HepG2 (cell line): ENCODE measurements at regions not wholly inside any gene's neighbourhood (a gene's known extent, or its start where the extent isn't known, plus 50 kb on each side); places are given as distances from the start of the nearest gene placed in this dataset.

ENCODE experiments used
- ATAC-seq: fragments of 200-7000 bp; cut with Tn5 transposase; 3 replicates; pipeline ENCODE4 v1.9.1; 2020; ENCODE audit warnings: mild to moderate bottlenecking, moderate library complexity
- BruUV-seq: library from RNA; stranded (reverse); fragments of 400-500 nt; replicated peaks from 2 replicates; lab custom pipeline; 2021; lab: Mats Ljungman, UMichigan
- CTCF ChIA-PET: fragments of 300-600 bp; formaldehyde crosslinking; extraction: SDS; loops from one replicate; lab custom pipeline; 2021; ENCODE audit warnings: low total read pairs, inconsistent platforms, low intra/inter-chr PET ratio; lab: Yijun Ruan, JAX
- POLR2A ChIA-PET: fragments of 350-600 bp; sonication (Branson Sonifier 250); formaldehyde crosslinking; loops from one replicate; lab custom pipeline; 2020; ENCODE audit warnings: antibody characterized with exemption, inconsistent platforms; lab: Yijun Ruan, JAX
- DNase-seq: peaks from one replicate; pipeline ENCODE4 v3.0.0-alpha.2; 2015; ENCODE audit warnings: low spot score
- FAIRE-seq: peaks from 3 replicates; lab custom pipeline; 2011; peaks lifted over from hg19 to GRCh38; lab: Jason Lieb, UNC
- H2AFZ ChIP-seq: one replicate; pipeline ENCODE4 v1.6.1; 2011; ENCODE audit warnings: low read length, inconsistent platforms
- H3K27ac ChIP-seq: fragments of 300-600 bp; 3 replicates; pipeline ENCODE4 v1.8.0; 2011; ENCODE audit warnings: mixed run types, mild to moderate bottlenecking, mixed read lengths, low read length, inconsistent platforms; ENCODE audit not compliant: insufficient read depth; ENCODE audit errors: extremely low read length
- H3K27me3 ChIP-seq, 2 experiments: fragments of 200-600 bp in 1 of 2; 2 replicates in 1 of 2; 3 replicates in 1 of 2; pipeline versions ENCODE4 v1.6.0 to v1.8.0; 2011; ENCODE audit warnings: low read length in 2 of 2, mild to moderate bottlenecking in 2 of 2, moderate library complexity in 2 of 2, inconsistent platforms in 1 of 2; ENCODE audit not compliant: insufficient read depth in 2 of 2, control insufficient read depth in 1 of 2
- H3K36me3 ChIP-seq, 2 experiments: fragments of 200-600 bp in 1 of 2; replicated peaks in 1 of 2; 2 replicates in 1 of 2; 3 replicates in 1 of 2; pipeline versions ENCODE4 v1.5.1 to v1.8.0; 2011; ENCODE audit warnings: low read length in 2 of 2, inconsistent platforms in 1 of 2; ENCODE audit not compliant: insufficient read depth in 2 of 2, control insufficient read depth in 1 of 2
- H3K4me1 ChIP-seq: 2 replicates; pipeline ENCODE4 v1.5.1; 2012; ENCODE audit warnings: low read length, inconsistent platforms; ENCODE audit not compliant: insufficient read depth
- H3K4me2 ChIP-seq: 2 replicates; pipeline ENCODE4 v1.6.0; 2011; ENCODE audit warnings: low read depth, low read length, inconsistent platforms
- H3K4me3 ChIP-seq, 3 experiments: fragments of 200-600 bp in 1 of 3; sonication (generic), shearing (Covaris generic) in 1 of 3; replicated peaks in 1 of 3; 2 replicates each; pipeline ENCODE4 v1.5.1; 2011 to 2016; ENCODE audit warnings: low read length in 3 of 3, inconsistent platforms in 2 of 3, low read depth in 2 of 3, mild to moderate bottlenecking in 2 of 3, control low read depth in 1 of 3, mixed read lengths in 1 of 3; ENCODE audit not compliant: insufficient read depth in 1 of 3
- H3K79me2 ChIP-seq: one replicate; pipeline ENCODE4 v1.6.1; 2011; ENCODE audit warnings: low read length, inconsistent platforms; ENCODE audit not compliant: insufficient read depth
- H3K9ac ChIP-seq: 2 replicates; pipeline ENCODE4 v1.6.0; 2011; ENCODE audit warnings: mild to moderate bottlenecking, low read depth, low read length, inconsistent platforms; ENCODE audit not compliant: insufficient read depth
- H3K9me3 ChIP-seq: 2 replicates; pipeline ENCODE4 v1.5.1; 2012; ENCODE audit warnings: mild to moderate bottlenecking, low read length
- H4K20me1 ChIP-seq: 2 replicates; pipeline ENCODE4 v1.6.0; 2011; ENCODE audit warnings: inconsistent platforms, mild to moderate bottlenecking, low read length, moderate library complexity; ENCODE audit not compliant: insufficient read depth
- ARID2 ChIP-seq: sonication (generic); formaldehyde crosslinking; IDR thresholded peaks from 2 replicates; pipeline ENCODE4 v1.8.1; 2022; ENCODE audit warnings: mild to moderate bottlenecking, missing genetic modification reagents, borderline replicate concordance
- FOXM1 ChIP-seq: sonication (generic); formaldehyde crosslinking; IDR thresholded peaks from 2 replicates; pipeline ENCODE4 v1.5.0; 2020; ENCODE audit warnings: missing genetic modification reagents
- MBNL3 ChIP-seq: fragments of 250-450 bp; sonication (Bioruptor Pico); conservative IDR thresholded peaks from 2 replicates; pipeline ENCODE4 v1.8.0; 2022; ENCODE audit warnings: mild to moderate bottlenecking, inconsistent platforms
- POLR2AphosphoS5 ChIP-seq: IDR thresholded peaks from 2 replicates; pipeline ENCODE4 v1.6.1; 2012; ENCODE audit warnings: low read depth, low read length
- ZNF121 ChIP-seq: sonication (generic); formaldehyde crosslinking; IDR thresholded peaks from 2 replicates; pipeline ENCODE4 v1.5.0; 2020; ENCODE audit warnings: mild to moderate bottlenecking, missing genetic modification reagents
- ZNF558 ChIP-seq: sonication (generic); formaldehyde crosslinking; IDR thresholded peaks from 2 replicates; pipeline ENCODE4 v1.9.0; 2022; ENCODE audit warnings: mild to moderate bottlenecking, missing genetic modification reagents, borderline replicate concordance
- ZNF646 ChIP-seq: sonication (generic); formaldehyde crosslinking; IDR thresholded peaks from 2 replicates; pipeline ENCODE4 v1.9.0; 2021; ENCODE audit warnings: mild to moderate bottlenecking, missing genetic modification reagents
- ZNF672 ChIP-seq: sonication (generic); formaldehyde crosslinking; IDR thresholded peaks from 2 replicates; pipeline ENCODE4 v1.8.1; 2022; ENCODE audit warnings: missing genetic modification reagents
- WGBS: methylation state at CpG from one replicate; pipeline ENCODE4 v1.1.6; 2017; ENCODE audit warnings: low lambda C conversion rate; 5-methylcytosine and 5-hydroxymethylcytosine counted together
- in situ Hi-C: cut with HindIII; loops from 2 replicates; pipeline ENCODE4 v1.10.0; 2017; ENCODE audit warnings: low pct_unique_long_range_greater_than_20kb; ENCODE audit not compliant: extremely low pct_ligation_motif_present
- intact Hi-C: fragments of 100-400 bp; cut with micrococcal nuclease; formaldehyde crosslinking; loops from one replicate; pipeline ENCODE4 v1.10.0; 2022; ENCODE audit not compliant: unreplicated experiment
- TF ChIP-seq, protein P1 (sequence below): sonication (generic); formaldehyde crosslinking; IDR thresholded peaks from 2 replicates; pipeline ENCODE4 v1.5.0; 2020; ENCODE audit warnings: mild to moderate bottlenecking, missing genetic modification reagents, borderline replicate concordance

DNA sequence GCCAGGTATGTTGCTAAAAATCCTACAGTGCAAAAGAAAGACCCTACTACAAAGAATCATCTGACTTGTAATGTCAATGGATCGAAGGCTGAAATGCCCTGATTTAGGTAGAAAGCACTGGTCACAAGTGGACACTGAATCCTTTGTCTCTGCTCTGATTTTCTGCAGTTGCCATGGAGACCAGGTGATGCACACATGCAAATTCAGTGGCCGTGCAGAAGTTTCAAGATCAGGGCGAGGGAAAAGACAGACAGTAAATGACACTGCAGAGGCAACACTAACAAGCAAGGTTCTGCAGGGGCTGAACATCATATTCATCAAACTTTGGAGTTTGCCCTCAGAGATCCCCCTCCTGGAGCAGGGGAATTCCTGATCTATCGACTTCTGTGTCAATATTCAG is 370.3 kb upstream of the TMEM132C start (continued):
- TF ChIP-seq, protein P1, sequence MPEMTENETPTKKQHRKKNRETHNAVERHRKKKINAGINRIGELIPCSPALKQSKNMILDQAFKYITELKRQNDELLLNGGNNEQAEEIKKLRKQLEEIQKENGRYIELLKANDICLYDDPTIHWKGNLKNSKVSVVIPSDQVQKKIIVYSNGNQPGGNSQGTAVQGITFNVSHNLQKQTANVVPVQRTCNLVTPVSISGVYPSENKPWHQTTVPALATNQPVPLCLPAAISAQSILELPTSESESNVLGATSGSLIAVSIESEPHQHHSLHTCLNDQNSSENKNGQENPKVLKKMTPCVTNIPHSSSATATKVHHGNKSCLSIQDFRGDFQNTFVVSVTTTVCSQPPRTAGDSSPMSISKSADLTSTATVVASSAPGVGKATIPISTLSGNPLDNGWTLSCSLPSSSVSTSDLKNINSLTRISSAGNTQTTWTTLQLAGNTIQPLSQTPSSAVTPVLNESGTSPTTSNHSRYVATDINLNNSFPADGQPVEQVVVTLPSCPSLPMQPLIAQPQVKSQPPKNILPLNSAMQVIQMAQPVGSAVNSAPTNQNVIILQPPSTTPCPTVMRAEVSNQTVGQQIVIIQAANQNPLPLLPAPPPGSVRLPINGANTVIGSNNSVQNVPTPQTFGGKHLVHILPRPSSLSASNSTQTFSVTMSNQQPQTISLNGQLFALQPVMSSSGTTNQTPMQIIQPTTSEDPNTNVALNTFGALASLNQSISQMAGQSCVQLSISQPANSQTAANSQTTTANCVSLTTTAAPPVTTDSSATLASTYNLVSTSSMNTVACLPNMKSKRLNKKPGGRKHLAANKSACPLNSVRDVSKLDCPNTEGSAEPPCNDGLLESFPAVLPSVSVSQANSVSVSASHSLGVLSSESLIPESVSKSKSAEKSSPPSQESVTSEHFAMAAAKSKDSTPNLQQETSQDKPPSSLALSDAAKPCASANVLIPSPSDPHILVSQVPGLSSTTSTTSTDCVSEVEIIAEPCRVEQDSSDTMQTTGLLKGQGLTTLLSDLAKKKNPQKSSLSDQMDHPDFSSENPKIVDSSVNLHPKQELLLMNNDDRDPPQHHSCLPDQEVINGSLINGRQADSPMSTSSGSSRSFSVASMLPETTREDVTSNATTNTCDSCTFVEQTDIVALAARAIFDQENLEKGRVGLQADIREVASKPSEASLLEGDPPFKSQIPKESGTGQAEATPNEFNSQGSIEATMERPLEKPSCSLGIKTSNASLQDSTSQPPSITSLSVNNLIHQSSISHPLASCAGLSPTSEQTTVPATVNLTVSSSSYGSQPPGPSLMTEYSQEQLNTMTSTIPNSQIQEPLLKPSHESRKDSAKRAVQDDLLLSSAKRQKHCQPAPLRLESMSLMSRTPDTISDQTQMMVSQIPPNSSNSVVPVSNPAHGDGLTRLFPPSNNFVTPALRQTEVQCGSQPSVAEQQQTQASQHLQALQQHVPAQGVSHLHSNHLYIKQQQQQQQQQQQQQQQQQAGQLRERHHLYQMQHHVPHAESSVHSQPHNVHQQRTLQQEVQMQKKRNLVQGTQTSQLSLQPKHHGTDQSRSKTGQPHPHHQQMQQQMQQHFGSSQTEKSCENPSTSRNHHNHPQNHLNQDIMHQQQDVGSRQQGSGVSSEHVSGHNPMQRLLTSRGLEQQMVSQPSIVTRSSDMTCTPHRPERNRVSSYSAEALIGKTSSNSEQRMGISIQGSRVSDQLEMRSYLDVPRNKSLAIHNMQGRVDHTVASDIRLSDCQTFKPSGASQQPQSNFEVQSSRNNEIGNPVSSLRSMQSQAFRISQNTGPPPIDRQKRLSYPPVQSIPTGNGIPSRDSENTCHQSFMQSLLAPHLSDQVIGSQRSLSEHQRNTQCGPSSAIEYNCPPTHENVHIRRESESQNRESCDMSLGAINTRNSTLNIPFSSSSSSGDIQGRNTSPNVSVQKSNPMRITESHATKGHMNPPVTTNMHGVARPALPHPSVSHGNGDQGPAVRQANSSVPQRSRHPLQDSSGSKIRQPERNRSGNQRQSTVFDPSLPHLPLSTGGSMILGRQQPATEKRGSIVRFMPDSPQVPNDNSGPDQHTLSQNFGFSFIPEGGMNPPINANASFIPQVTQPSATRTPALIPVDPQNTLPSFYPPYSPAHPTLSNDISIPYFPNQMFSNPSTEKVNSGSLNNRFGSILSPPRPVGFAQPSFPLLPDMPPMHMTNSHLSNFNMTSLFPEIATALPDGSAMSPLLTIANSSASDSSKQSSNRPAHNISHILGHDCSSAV (CRISPR knock-in tag): no peak
- TF ChIP-seq MBNL3 (CRISPR knock-in tag) (no peak), ZNF121 (CRISPR knock-in tag) (no peak), FOXM1 (no peak)
- TF ChIP-seq, all 625 proteins: peak for 0

- H3K27me3 ChIP-seq: no peaks in the 10 kb centered on the region; a peak in 1 of 5 replicates
- WGBS: 52% methylated on average over 11 of the region's 14 CpGs
- no peaks in the 10 kb centered on the region for H4K20me1 ChIP-seq
- ATAC-seq: no peak
- ChIA-PET CTCF (no interaction called here), POLR2A (no interaction called here)
- intact Hi-C loops: no loop called here
- no peak overlapping the region for H3K4me3 ChIP-seq
- H3K79me2 ChIP-seq: no peaks in the 10 kb centered on the region
- no peak overlapping the region for H3K27ac ChIP-seq
- in situ Hi-C loops: no loop called here
- no peak overlapping the region for H2AFZ ChIP-seq
- H3K4me2 ChIP-seq: no peak overlapping the region
- no peak for DNase-seq
- H3K9ac ChIP-seq: no peak overlapping the region
- H3K4me1 ChIP-seq: no peaks in the 10 kb centered on the region
- no TSS peak for BruUV-seq
- FAIRE-seq: no peak
- no peaks in the 10 kb centered on the region for H3K9me3 ChIP-seq
- no peaks in the 10 kb centered on the region for H3K36me3 ChIP-seq
- TF ChIP-seq ZNF672 (CRISPR knock-in tag) (no peak), POLR2AphosphoS5 (no peak), ZNF646 (no peak), ARID2 (no peak), ZNF558 (CRISPR knock-in tag) (no peak)
Measured at GRCh38 chr12:127898616-127899015, 368.4 kb upstream of the TMEM132C start.
